ENCODE measurements at regions not wholly inside any gene's neighbourhood (a gene's known extent, or its start where the extent isn't known, plus 50 kb on each side); places are given as distances from the start of the nearest gene placed in this dataset.

GRCh38 chr7:36053589-36053988 is 99.5 kb upstream of the EEPD1 start:
- TF ChIP-seq POLR2AphosphoS5 (IDR thresholded peaks at IDR 0.05) (no peak), CTCF (IDR thresholded peaks at IDR 0.05) (no peak), POLR2A (IDR thresholded peaks at IDR 0.05) (no peak)
